ENCODE measurements at regions not wholly inside any gene's neighbourhood (a gene's known extent, or its start where the extent isn't known, plus 50 kb on each side); places are given as distances from the start of the nearest gene placed in this dataset.
A peak's percentile ranks its signal among the peaks of the same experiment; 100 is the strongest.

DNA sequence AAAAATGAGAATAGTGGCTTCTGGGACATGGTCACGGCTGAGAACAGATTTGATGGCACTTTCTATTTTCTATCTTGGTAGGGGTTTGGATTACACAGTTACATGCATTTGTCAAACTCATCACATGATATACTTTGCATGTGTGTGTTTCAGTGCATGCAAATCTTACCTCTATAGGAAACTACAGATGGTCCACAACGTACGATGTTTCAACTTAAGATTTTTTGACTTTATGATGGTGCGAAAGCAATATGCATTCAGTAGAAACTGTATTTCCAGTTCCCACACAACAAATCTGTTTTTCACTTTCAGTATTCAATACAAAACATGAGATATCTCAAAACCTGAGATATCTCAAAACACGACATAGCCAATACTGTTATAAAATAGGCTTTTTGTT, 231.8 kb upstream of the SPTLC3 start:
- no peaks in the 10 kb centered on the region for H3K36me3 Mint-ChIP-seq (ENCODE audit: unreplicated experiment)
- no peaks in the 10 kb centered on the region for H3K4me1 Mint-ChIP-seq (ENCODE audit: low read depth, unreplicated experiment)
- TF ChIP-seq, protein P1, sequence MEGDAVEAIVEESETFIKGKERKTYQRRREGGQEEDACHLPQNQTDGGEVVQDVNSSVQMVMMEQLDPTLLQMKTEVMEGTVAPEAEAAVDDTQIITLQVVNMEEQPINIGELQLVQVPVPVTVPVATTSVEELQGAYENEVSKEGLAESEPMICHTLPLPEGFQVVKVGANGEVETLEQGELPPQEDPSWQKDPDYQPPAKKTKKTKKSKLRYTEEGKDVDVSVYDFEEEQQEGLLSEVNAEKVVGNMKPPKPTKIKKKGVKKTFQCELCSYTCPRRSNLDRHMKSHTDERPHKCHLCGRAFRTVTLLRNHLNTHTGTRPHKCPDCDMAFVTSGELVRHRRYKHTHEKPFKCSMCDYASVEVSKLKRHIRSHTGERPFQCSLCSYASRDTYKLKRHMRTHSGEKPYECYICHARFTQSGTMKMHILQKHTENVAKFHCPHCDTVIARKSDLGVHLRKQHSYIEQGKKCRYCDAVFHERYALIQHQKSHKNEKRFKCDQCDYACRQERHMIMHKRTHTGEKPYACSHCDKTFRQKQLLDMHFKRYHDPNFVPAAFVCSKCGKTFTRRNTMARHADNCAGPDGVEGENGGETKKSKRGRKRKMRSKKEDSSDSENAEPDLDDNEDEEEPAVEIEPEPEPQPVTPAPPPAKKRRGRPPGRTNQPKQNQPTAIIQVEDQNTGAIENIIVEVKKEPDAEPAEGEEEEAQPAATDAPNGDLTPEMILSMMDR (IDR thresholded peaks at IDR 0.05; ENCODE audit: partially characterized antibody, unreplicated experiment): no peak
- H3K27me3 Mint-ChIP-seq (ENCODE audit: unreplicated experiment): peaks cover 1% of the 10 kb centered on the region
- DNase-seq: no peak
- no peaks in the 10 kb centered on the region for H3K9me3 Mint-ChIP-seq (ENCODE audit: unreplicated experiment)
- no peak overlapping the region for H3K4me3 Mint-ChIP-seq (ENCODE audit: unreplicated experiment)
- no peak overlapping the region for H3K27ac Mint-ChIP-seq (ENCODE audit: unreplicated experiment)

DNA sequence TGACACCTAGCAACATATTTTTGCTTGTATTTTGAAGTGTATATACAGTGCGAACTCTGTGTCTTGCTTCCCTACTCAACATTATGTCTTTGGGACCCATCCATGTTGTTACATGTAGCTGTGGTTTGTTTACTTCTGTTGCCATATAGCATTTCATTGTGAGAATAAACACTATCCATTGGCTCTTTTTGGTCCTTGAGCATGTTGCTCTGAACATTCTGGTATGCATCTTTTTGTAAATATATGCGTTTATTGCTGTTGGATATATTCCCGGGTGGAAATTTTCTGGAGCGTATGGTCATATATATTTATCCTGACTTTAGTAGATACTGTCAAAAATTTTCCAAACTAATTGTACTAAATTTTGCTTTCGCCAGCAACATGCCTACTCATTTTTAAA, 222.5 kb upstream of the SPTLC3 start:
- H3K36me3 Mint-ChIP-seq (ENCODE audit: unreplicated experiment): no peaks in the 10 kb centered on the region
- TF ChIP-seq, protein P1 (IDR thresholded peaks at IDR 0.05; ENCODE audit: partially characterized antibody, unreplicated experiment): no peak
- H3K27ac Mint-ChIP-seq (ENCODE audit: unreplicated experiment): no peak overlapping the region
- no peak overlapping the region for H3K4me3 Mint-ChIP-seq (ENCODE audit: unreplicated experiment)
- H3K9me3 Mint-ChIP-seq (ENCODE audit: unreplicated experiment): no peaks in the 10 kb centered on the region
- no peak for DNase-seq
- peaks cover 2% of the 10 kb centered on the region for H3K4me1 Mint-ChIP-seq (ENCODE audit: low read depth, unreplicated experiment)
- peaks cover 1% of the 10 kb centered on the region for H3K27me3 Mint-ChIP-seq (ENCODE audit: unreplicated experiment)

DNA sequence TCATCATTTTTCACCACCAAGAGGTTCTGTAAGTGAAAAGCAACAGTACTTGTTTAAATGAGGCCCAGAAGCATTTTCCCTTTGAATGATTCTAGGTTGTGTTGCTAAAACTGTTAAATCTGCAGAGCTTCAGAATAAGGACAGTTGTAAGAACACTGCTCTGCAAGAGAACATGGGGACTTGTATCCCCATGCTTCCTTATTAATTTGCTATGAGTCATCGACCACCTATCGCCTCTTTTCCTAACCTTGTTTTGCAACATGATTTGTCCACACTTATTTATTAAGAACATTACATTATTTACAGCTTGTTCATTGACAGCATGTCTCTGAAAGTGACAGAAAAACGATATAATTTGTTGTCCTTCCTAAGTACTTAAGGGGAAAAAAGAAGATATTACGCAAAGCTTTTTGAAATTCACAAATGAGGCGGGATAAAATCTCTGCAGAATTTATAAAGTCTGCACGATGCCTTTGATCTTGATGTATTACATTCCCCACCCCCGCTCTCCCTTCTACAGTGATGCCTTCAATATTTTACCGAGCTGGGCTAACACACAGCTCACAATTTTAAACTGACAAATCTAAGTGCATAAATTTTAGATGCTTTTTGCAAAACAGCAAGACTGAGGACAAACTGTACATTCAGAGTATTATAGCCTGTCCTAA, 220.0 kb upstream of the SPTLC3 start:
- Mint-ChIP-seq H3K9me3 (ENCODE audit: unreplicated experiment) (no peaks in the 10 kb centered on the region), H3K27ac (ENCODE audit: unreplicated experiment) (no peak overlapping the region), H3K4me1 (ENCODE audit: low read depth, unreplicated experiment) (peaks cover 2% of the 10 kb centered on the region), H3K36me3 (ENCODE audit: unreplicated experiment) (no peaks in the 10 kb centered on the region), H3K4me3 (ENCODE audit: unreplicated experiment) (no peak overlapping the region), H3K27me3 (ENCODE audit: unreplicated experiment) (peaks cover 1% of the 10 kb centered on the region)
- TF ChIP-seq, protein P1 (IDR thresholded peaks at IDR 0.05; ENCODE audit: partially characterized antibody, unreplicated experiment): no peak
- DNase-seq: no peak

DNA sequence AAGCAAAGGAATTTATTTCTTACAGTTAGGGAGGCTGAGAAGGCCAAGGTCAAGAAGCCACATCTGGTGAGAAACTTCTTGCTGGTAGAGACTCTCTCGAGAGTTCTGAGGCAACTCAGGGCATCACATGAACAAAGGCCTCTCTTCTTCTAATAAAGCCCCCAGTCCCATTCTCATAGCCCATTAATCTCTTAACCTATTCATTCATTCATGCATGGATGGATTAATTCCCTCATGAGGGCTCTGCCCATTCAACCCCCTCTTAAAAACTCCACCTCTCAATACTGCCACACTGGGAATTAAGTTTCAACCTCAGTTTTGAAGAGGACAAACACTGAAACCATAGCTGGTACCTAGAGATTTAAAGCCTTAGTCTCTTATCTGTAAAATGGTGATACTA, 217.9 kb upstream of the SPTLC3 start:
- Mint-ChIP-seq H3K9me3 (ENCODE audit: unreplicated experiment) (peaks cover 2% of the 10 kb centered on the region), H3K27ac (ENCODE audit: unreplicated experiment) (peak overlapping the region; percentile 9), H3K4me1 (ENCODE audit: low read depth, unreplicated experiment) (peaks cover 2% of the 10 kb centered on the region), H3K36me3 (ENCODE audit: unreplicated experiment) (no peaks in the 10 kb centered on the region), H3K4me3 (ENCODE audit: unreplicated experiment) (no peak overlapping the region), H3K27me3 (ENCODE audit: unreplicated experiment) (peaks cover 1% of the 10 kb centered on the region)
- TF ChIP-seq, protein P1 (IDR thresholded peaks at IDR 0.05; ENCODE audit: partially characterized antibody, unreplicated experiment): no peak
- DNase-seq: no peak

DNA sequence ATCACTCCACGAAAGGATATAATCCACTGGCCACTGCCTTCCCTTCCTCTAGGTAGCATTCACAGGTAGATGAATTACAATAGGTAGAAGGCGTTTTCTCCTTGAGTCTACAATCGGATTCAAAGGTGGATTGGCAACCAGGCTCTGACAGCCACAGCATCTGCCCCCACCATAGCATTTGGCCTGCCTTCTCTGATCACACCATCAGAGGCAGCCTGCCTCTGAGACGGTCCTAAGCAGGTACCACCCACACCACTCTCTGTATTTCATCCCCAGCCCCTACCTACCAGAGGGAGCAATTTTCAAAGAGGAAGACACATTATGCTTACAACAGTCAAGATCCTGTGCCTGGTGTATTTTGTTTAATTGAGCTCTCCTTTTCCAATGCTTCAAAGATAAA, 210.5 kb upstream of the SPTLC3 start:
- Mint-ChIP-seq H3K36me3 (ENCODE audit: unreplicated experiment) (no peaks in the 10 kb centered on the region), H3K27ac (ENCODE audit: unreplicated experiment) (no peak overlapping the region), H3K27me3 (ENCODE audit: unreplicated experiment) (no peaks in the 10 kb centered on the region), H3K9me3 (ENCODE audit: unreplicated experiment) (peaks cover 3% of the 10 kb centered on the region), H3K4me1 (ENCODE audit: low read depth, unreplicated experiment) (no peaks in the 10 kb centered on the region), H3K4me3 (ENCODE audit: unreplicated experiment) (no peak overlapping the region)
- no peak for DNase-seq
- TF ChIP-seq, protein P1 (IDR thresholded peaks at IDR 0.05; ENCODE audit: partially characterized antibody, unreplicated experiment): no peak
